ENCODE measurements at regions not wholly inside any gene's neighbourhood (a gene's known extent, or its start where the extent isn't known, plus 50 kb on each side); places are given as distances from the start of the nearest gene placed in this dataset.

DNA sequence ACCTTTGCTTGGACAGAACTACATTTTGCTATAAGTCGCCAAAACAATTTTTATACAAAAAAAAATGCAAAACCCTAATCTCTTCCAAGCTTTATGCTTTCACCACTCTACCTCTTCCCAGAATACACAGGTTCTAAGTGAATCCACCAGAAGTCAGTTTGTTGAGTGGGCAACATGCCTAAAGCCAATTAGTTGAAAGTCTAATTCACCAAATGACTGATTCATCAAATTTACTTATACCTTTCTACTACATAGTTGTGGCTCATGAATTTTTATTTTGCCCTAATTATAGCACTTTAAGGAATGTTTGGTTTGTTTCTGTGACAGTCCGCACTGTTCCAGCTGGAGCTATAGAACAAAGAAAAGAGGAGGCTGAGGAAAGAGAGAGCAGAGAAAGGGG lies 265.9 kb upstream of the TGFBR2 start:
- no peak overlapping the region for H3K4me3 Mint-ChIP-seq
- no peaks in the 10 kb centered on the region for H3K9me3 ChIP-seq (replicated peaks in 1 of 2; ENCODE audit: control insufficient read depth in 1 of 2, insufficient read depth in 1 of 2, low read length in 2 of 2)
- no peak overlapping the region for H3K27ac Mint-ChIP-seq
- no peaks in the 10 kb centered on the region for H4K20me1 ChIP-seq (ENCODE audit: insufficient read depth, low read length)
- no peaks in the 10 kb centered on the region for H3K36me3 ChIP-seq (replicated peaks in 1 of 2; ENCODE audit: control insufficient read depth in 1 of 2, insufficient read depth in 2 of 2, low read length in 2 of 2)
- H3K4me1 Mint-ChIP-seq = no peaks in the 10 kb centered on the region
- no peak overlapping the region for H3K4me3 ChIP-seq (replicated peaks in 1 of 3; ENCODE audit: low read depth in 2 of 3, low read length in 3 of 3)
- H3K4me1 ChIP-seq (ENCODE audit: control insufficient read depth in 1 of 2, insufficient read depth in 2 of 2, low read length in 2 of 2) = no peaks in the 10 kb centered on the region
- DNase-seq = no peak
- peaks cover 0 to 1% (median 0%) of the 10 kb centered on the region in 3 donors for H3K27me3 Mint-ChIP-seq (ENCODE audit: low read depth in 3 of 3)
- intact Hi-C loops (cut with micrococcal nuclease) = no loop called here
- no peaks in the 10 kb centered on the region for H3K27me3 ChIP-seq (ENCODE audit: control insufficient read depth in 2 of 2, insufficient read depth in 2 of 2, low read length in 2 of 2)
- TF ChIP-seq, protein P1, sequence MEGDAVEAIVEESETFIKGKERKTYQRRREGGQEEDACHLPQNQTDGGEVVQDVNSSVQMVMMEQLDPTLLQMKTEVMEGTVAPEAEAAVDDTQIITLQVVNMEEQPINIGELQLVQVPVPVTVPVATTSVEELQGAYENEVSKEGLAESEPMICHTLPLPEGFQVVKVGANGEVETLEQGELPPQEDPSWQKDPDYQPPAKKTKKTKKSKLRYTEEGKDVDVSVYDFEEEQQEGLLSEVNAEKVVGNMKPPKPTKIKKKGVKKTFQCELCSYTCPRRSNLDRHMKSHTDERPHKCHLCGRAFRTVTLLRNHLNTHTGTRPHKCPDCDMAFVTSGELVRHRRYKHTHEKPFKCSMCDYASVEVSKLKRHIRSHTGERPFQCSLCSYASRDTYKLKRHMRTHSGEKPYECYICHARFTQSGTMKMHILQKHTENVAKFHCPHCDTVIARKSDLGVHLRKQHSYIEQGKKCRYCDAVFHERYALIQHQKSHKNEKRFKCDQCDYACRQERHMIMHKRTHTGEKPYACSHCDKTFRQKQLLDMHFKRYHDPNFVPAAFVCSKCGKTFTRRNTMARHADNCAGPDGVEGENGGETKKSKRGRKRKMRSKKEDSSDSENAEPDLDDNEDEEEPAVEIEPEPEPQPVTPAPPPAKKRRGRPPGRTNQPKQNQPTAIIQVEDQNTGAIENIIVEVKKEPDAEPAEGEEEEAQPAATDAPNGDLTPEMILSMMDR (IDR thresholded peaks at IDR 0.05) = no peak
- no peaks in the 10 kb centered on the region for H3K36me3 Mint-ChIP-seq
- peaks cover 0 to 9% (median 2%) of the 10 kb centered on the region in 7 donors for H3K9me3 Mint-ChIP-seq
- no peak overlapping the region for H3K4me2 ChIP-seq (replicated peaks; ENCODE audit: extremely low read depth, low read length, poor library complexity, severe bottlenecking)
- H3K27ac ChIP-seq (ENCODE audit: low read depth in 1 of 2, low read length in 2 of 2) = no peak overlapping the region
- no peak overlapping the region for H3K9ac ChIP-seq (ENCODE audit: insufficient read depth, low read length, poor library complexity, severe bottlenecking)
- no peak overlapping the region for H2AFZ ChIP-seq (ENCODE audit: insufficient read depth, low read depth, low read length, poor library complexity, severe bottlenecking)
- 38% methylated on average over 1 of the region's 2 CpGs for WGBS (ENCODE audit: insufficient coverage)
- no peaks in the 10 kb centered on the region for H3K79me2 ChIP-seq (ENCODE audit: insufficient read depth, low read length)

DNA sequence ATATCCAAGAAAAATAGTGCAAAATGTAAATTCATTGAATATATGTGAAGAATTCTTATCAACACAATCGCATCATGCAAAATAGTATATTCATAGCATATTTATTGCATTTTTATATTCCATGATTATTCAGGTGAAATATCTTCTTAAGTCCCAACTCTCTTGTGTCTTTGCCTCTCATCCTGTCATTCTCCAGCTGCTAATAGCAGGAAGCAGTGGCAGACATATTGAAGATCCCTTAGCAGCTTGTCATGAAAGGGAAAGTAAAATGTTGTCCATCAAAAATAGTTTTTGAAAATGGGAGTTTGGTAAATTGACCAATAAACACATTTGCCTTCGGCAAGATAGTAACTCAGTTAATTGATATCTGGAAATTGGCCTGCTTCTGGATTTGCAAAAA lies 265.3 kb upstream of the TGFBR2 start:
- no peaks in the 10 kb centered on the region for H3K36me3 Mint-ChIP-seq
- H3K9me3 Mint-ChIP-seq = peaks cover 0 to 9% (median 2%) of the 10 kb centered on the region in 7 donors
- Histone ChIP-seq H3K27ac (ENCODE audit: low read depth in 1 of 2, low read length in 2 of 2) (no peak overlapping the region), H2AFZ (ENCODE audit: insufficient read depth, low read depth, low read length, poor library complexity, severe bottlenecking) (no peak overlapping the region), H3K9me3 (replicated peaks in 1 of 2; ENCODE audit: control insufficient read depth in 1 of 2, insufficient read depth in 1 of 2, low read length in 2 of 2) (no peaks in the 10 kb centered on the region), H3K36me3 (replicated peaks in 1 of 2; ENCODE audit: control insufficient read depth in 1 of 2, insufficient read depth in 2 of 2, low read length in 2 of 2) (no peaks in the 10 kb centered on the region), H3K79me2 (ENCODE audit: insufficient read depth, low read length) (no peaks in the 10 kb centered on the region), H4K20me1 (ENCODE audit: insufficient read depth, low read length) (no peaks in the 10 kb centered on the region), H3K27me3 (ENCODE audit: control insufficient read depth in 2 of 2, insufficient read depth in 2 of 2, low read length in 2 of 2) (no peaks in the 10 kb centered on the region), H3K4me2 (replicated peaks; ENCODE audit: extremely low read depth, low read length, poor library complexity, severe bottlenecking) (no peak overlapping the region), H3K4me1 (ENCODE audit: control insufficient read depth in 1 of 2, insufficient read depth in 2 of 2, low read length in 2 of 2) (no peaks in the 10 kb centered on the region), H3K4me3 (replicated peaks in 1 of 3; ENCODE audit: low read depth in 2 of 3, low read length in 3 of 3) (no peak overlapping the region), H3K9ac (ENCODE audit: insufficient read depth, low read length, poor library complexity, severe bottlenecking) (no peak overlapping the region)
- no CpG with 5 or more reads among the region's 2 CpGs for WGBS (ENCODE audit: insufficient coverage)
- H3K4me3 Mint-ChIP-seq = no peak overlapping the region
- TF ChIP-seq, protein P1 (IDR thresholded peaks at IDR 0.05) = no peak
- intact Hi-C loops (cut with micrococcal nuclease) = no loop called here
- H3K27ac Mint-ChIP-seq = no peak overlapping the region
- H3K4me1 Mint-ChIP-seq = no peaks in the 10 kb centered on the region
- H3K27me3 Mint-ChIP-seq (ENCODE audit: low read depth in 3 of 3) = peaks cover 0 to 1% (median 0%) of the 10 kb centered on the region in 3 donors
- DNase-seq = no peak

Data from CD14-positive monocyte (primary cell).